Ramos (cell line): ENCODE measurements at regions not wholly inside any gene's neighbourhood (a gene's known extent, or its start where the extent isn't known, plus 50 kb on each side); places are given as distances from the start of the nearest gene placed in this dataset.
"Not testable (repeated sequence)": the region's sequence is repeated elsewhere in the genome, so short reads cannot be mapped to it uniquely, and the experiment has no call there.

Experiments
- in situ Hi-C: fragments of 300-500 bp; cut with MboI; formaldehyde crosslinking; loops from one replicate; pipeline ENCODE4 v1.14.3; 2022; ENCODE audit warnings: low sequenced_read_pairs; ENCODE audit not compliant: unreplicated experiment

DNA sequence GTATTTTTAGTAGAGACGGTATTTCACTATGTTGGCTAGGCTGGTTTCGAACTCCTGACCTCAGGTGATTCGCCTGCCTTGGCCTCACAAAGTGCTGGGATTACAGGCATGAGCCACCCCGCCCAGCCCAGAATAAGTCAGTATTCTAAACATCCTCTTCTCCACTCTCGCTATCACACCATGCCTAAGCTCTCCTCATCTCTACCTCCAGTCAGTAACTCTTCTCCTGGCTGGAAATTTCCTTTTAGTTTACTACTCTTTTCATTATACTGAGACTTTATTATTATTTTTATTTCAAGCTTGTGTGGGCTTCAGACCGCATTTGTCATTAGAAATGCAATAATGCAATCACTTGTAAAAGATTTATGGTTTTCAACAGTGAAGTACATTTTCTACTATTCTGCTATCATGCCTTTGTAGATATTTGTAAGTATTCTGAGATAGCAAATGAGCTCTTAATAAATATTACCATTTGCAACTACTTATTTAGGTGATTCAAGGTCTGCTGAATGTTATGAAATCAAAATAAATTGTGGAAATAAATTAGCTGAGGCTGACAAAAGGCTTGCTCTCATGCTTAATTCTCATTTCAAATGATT lies 617.3 kb upstream of the GOT2 start:
- in situ Hi-C loops = no loop called here

DNA sequence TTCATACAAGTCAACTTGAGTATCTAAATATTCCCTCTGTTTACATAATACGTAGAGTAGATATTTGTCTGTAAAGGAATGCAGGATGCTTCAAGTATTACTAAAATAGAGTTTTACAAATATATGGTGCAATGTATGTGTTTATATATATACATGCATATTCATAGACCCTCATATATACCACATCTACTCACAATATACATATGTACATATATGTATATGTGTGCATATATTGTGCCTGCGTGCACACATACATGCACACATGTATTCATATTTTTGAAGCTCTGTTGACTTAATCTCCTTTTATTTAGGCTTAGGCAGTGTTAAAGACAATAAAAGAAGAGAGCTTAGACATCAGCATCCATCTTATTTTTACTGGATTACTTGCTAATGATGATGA lies 616.6 kb upstream of the GOT2 start:
- in situ Hi-C loops = no loop called here

DNA sequence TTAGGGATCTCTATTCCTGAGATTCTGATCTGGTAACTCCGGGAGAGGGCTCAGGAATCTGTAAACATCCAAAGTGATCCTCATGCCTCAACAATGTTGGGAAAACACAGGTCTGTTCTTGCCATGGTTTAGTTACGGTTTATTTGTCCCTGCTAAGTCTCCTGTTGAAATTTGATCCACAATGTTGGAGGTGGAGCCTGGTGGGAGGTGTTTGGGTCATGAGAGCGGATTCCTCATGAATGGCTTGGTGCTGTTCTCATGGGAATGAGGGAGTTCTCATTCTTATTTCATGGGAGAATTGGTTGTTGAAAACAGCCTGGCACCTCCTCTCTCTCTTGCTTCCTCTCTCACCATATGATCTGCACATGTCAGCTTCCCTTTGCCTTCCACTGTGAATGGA lies 608.6 kb upstream of the GOT2 start:
- in situ Hi-C loops = no loop called here

DNA sequence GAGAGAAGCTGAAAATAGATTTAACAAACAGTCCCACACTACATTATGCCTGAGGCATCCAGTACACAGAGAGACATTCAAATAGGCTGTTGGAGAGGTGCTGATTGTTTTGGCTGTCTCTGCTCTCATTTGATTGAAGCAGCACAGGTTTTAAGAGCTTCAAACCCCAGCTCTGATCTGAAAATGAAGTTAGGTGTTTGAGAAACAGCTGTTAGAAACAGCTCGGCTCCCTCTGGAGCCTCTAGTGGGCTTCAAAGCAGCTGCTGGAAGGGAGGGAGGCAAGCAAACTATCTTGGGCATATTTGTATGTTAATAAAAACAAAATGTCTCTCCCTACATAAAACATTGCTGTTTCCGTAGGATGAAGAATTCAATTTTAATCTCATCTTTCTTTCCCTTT lies 607.3 kb upstream of the GOT2 start:
- in situ Hi-C loops = no loop called here

DNA sequence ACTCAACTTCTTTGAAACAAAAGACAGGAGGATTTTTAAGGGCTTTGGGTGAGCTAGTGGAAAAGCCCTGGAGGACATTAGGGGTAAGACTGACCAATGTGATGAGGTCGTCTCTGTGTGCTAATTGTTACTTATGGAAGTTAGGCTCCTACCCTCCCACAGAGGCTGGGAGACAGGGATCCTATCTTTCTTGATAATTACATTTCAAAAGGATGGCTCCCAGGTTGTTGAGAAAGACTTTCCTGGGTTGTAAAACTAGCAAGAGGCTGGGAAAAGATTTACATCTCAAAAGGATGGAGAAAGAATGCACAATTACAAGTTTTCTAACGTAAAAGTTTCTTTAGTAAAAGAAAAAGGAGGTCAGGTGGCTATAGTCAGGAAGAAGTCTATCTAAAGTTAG lies 605.8 kb upstream of the GOT2 start:
- in situ Hi-C loops = no loop called here

DNA sequence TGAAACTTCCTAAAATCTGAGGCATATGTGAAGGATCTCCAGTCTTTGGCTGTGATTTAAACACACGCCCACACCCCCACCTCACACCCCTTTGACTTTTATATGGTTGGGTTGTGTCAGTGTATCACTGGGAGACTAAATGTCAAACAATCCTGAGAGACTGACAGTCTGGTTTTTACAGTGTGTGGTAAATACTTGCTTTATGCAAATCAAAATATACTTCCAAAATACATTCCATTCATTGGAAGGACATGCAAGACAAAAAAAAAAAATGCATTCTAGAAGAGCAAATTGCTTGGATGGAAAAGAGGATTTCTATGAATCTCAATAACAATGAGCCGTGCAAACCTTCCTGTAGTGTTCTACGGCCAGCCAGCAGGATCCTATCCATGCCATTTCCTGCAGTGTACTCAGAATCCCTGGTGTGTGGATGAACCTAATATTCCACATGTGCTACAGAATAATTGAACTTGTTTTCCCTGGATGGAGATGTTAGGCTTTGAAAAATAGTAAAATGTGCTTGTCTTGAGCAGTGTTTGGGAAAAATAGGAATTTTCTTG lies 602.1 kb upstream of the GOT2 start:
- in situ Hi-C loops = no loop called here

DNA sequence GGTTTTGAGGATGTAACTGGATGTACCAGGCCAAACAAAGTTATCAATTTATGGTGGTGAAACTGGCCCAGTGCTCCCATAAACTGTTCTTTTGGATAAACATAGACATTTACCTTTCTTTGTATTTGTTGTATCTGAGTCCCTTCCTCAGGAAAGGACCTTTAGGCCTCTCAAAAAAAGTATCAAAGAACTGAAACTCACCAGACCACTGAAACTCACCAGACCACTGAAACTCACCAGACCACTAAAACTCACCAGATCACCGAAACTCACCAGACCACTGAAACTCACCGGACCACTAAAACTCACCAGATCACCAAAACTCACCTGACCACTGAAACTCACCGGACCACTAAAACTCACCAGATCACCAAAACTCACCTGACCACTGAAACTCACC lies 597.6 kb upstream of the GOT2 start:
- in situ Hi-C loops = not testable (repeated sequence)

DNA sequence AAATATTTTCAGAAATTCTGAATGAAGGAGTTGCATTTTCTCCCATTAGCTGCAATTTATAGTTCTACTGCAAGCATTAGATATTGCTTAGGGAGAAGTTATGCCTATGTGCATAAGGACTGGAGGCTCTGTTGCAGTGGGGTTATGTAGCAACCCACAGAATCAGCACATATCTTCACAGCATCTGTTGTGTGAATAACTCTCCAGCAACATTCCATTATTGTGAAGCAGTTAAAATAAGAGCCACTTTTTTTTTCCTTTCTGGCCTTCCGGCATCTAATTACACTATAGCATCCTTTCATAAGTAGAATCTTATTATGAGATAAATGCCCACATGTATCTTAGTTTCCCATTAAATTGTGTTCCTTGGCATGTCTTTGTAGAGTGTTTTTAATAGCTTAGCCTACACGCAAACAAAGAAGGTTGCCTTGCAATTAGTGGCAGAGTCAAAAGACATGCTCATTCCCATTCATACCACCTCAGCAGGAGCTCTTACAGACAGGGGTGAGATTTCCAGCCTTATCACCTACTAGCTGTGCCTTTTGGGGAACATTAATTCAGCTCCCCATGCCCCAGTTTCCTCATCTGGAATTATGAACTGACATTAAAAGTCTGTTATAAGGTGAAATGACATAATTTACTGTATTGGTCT lies 596.0 kb upstream of the GOT2 start:
- in situ Hi-C loops = no loop called here

DNA sequence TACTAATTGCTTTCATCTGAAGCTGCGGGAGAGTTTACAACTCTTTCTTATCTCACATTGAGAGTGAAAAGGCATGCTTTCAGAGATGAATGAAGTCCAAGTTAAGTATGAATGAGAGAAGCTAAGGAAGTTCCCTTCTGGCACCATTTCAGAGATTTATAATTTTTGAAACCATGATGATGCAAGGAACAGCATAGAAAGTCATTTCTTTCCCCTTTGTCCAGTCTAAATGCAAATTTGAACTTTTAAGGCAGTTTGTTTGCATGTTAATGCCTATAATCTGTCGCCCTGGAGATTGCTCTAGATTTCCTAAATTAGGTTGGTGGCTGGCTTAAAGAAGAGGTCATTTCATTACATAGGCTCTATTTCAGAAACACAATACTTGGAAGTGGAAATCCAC lies 594.8 kb upstream of the GOT2 start:
- in situ Hi-C loops = no loop called here

DNA sequence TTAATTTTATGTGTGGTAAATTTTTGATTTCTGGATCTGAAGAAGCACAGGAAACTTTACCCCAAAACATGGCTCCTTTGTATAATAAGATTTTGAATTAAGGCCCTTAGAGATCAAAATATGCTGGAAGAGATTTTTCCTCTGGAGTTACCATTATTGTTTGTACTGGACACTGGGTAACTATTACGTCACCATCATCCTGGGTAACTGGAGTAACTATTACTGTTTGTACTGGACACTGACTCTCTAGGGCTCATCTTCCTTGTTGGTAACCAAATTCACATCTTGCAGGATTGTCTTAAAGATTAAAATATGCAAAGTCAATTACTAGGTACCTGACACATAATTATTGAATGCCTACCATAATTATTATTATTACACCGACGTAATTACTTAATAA lies 593.8 kb upstream of the GOT2 start:
- in situ Hi-C loops = no loop called here

DNA sequence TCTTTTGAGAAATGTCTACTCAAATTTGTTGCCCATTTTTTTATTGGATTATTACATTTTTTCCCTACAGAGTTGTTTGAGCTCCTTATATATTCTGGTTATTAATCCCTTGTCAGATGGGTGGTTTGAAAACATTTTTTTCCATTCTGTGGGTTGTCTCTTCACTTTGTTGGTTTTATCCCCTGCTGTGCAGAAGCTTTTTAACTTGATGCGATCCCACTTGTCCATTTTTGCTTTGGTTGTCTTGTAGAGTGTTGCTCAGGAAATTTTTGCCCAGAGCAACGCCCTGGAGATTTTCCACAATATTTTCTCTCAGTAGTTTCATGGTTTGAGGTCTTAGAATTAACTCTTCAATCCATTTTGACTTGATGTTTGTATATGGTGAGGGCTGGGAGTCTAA lies 592.8 kb upstream of the GOT2 start:
- in situ Hi-C loops = no loop called here

DNA sequence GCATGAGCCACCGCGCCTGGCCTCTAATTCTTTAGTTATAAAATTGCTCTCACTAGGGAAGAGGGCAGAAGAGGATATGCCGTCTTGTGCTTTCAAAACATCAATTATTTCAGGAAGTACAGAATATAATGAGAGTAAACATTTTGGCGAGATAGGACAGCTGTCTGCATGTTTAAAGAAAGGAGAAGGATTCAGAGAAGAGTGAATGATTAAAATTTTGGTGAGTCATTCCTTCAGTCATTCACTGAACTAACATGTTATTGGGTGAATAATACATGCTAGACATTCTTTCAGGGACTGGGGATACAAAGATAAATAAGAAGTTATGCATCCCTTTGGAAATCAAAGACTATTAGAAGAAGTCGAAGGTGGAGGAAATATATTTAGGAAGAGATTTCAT lies 590.3 kb upstream of the GOT2 start:
- in situ Hi-C loops = no loop called here

DNA sequence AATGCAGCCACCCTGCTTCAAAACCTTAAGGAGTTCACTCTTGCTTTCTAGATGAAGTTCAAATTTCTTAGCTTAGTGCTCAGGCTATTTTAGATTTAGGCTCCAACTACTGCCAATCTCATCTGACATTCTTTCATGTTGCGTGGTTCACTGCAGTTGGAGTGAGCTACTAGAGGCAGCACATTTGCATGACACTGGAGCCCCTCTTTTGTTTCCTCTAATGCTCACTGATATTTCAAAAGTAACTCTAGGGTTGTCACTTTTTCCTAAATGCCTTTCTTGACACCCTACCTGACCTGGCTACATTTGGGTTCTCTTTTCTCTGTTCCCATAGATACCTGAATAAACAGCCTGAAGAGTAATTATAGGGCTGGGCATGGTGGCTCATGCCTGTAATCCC lies 586.5 kb upstream of the GOT2 start:
- in situ Hi-C loops = no loop called here

DNA sequence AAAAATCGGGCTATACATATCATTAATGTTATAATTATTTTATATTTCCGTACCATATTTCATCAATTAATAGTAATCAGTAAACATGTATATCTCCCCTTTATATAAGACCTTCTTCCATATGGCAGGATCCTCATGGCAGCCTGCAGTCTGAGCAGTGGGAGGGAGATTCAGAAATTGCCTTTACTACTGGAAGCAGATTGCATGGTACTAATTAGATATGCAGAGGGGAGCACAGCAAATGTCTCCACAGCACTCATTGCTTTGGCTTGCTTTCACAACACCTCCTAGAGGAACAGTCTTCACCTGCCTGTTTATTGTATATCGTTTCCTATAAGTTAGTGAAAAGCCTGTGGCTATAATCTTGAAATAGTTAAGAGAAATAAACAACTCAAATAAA lies 585.8 kb upstream of the GOT2 start:
- in situ Hi-C loops = no loop called here

DNA sequence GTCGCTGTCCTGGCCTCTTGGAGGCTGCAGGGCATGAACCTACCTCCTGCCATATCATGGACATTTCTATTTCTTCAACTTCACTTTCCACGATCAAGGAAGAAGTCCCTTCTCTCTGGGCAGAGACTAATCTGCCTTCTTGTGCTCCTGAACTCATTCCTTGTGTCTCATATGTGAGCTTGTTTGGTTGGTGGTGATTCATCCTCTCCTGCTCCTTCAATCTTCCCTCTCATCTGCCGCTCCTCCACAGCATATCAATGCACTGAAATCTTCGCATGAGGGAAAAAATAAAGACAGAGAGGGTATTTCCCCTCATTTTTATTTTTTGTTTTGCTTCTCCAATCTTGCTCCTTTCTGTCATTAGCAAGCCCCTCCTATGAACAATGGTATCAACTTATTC lies 571.7 kb upstream of the GOT2 start:
- in situ Hi-C loops = no loop called here

DNA sequence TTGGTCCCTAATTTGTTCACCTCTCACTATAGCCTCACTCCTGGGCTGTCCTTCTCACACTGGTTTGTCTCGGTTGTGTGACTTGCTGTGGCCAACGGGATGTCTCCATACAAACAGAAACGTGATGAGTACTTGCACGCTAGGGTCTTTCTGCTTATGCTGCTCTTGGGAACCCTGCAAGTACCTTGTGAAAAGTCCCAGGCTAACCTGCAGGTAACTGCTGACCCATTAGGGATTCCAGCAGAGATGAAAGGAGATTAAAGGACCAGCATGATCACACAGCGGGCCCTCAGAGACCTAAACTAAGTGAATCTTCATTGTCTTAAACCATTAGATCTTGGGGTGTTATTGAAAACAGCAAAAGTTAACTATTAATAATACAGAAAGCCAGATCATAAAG lies 562.8 kb upstream of the GOT2 start:
- in situ Hi-C loops = no loop called here

DNA sequence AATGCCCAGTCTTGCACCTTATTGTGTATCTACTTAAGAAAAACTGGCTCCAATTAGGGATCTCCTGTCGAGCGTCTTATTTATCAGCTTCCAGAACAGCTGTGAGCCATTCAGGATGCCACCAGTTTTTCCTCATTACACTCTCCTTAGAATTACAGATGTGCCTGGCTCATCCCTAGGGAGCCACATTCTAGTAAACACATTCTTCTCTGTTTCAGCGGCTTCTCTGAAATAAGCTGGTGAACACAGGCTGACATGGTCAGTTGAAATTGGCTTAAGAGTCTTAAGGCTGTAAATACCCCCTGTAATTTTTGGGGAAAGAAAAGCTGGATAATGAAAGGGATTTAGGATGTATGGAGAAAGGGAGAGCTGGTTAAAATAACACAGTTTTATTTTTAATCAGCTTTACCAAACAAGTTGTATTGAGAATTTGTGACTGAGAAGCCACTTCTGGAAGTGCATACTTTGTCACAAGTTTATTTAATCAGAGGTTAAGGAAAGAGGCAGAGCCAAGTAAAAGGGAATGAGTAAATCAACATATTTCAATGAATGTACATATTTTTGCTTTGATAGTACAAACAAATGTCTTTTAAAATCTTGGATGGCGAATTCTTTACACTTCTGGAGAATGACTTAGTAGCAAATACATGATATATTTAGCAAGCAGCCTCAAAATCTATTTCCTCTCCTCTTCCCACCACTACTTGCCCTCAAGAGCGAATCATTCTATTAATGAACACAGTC lies 562.0 kb upstream of the GOT2 start:
- in situ Hi-C loops = no loop called here

DNA sequence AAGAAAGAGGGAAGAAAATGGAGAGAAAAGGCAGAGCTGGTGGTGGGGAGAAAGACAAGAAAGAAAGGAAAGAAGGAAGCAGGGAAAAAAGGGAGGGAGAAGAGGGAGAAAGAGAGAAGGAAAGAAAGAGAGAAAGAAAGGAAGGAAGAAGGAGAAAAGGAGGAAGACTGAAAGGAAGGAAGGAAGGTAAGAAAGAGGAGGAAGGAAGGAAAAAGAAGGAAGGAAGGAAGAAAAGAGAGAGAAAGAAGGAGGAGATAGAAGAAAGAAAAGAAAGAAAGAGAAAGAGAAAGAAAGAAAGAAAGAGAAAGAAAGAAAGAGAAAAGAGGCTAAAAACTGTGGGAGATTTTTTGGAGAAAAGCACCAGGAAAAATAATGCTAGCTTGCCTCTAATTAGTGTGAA lies 561.4 kb upstream of the GOT2 start:
- in situ Hi-C loops = no loop called here

DNA sequence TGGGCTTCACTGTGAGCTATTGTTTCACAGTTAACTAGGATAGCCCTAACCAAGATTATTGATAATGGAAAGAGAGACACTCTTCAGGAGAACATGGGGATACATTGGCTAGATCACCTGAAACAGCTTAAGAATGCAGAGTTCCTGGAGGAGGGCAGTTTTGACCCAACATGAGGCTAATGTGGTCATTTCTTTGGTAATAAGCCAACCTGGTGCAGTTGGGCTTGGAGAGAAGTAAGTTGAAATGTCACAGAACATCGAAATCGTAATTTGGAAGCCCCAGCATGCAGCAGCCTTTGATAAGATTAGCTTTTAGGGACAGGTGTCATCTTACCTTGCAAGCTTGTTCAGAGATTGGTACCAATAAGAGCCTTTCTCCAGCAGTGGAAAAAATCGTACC lies 556.6 kb upstream of the GOT2 start:
- in situ Hi-C loops = no loop called here

DNA sequence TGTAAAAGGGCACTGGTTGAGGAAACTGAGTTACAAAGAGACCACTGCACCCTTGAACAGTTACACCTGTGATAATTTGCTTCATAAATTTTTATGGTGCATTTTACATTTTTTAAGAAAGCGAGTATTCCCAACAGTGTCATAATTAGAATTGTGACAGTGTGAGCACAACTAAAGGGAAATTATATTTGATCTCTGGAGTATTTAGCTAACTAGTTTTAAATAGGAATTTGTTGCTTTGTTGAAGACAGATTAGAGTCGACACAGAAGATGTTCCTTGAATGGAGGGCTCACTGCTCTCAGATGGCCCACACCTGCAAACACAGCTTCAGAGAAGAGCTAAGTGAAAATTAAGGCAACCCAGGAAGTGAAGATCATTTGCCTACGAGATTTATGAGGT lies 555.0 kb upstream of the GOT2 start:
- in situ Hi-C loops = no loop called here

DNA sequence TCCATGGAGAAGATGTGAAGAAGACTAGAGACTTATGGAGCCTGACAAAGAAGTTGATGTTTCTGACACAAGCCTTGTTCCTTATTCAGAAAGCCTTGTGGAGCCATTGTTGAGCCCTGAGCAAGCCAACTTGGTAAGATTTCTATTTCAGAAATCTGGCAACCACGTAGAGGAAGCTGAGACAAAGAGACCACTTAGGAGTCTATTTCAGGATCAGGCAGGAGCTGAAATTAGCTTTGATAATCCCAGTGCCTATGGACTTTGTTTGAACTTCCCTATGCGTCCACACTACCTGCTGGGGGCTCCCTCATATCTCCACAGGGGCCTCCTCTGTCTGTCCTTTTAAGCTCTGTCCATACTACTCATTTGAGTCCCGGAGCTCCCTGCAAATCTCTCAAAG lies 540.0 kb upstream of the GOT2 start:
- in situ Hi-C loops = no loop called here

DNA sequence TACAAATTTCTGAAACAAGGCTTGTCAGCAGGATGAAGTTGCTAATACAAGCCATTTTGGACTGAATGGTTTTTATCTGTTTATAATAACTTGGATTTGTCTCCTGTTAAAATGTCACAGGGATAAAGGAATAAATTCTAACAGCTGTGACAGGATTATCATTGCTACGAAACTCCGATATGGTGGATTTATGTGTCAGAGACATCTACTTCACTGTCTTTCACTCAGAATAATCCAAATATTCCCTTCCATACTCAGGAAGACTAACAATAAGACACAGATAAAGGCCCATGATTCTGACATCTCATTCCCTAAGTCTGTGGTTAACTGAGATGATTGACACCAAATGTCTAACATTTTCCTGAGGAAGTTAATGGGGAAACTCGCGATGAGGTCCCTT lies 529.8 kb upstream of the GOT2 start:
- in situ Hi-C loops = no loop called here
